ENCODE measurements at regions not wholly inside any gene's neighbourhood (a gene's known extent, or its start where the extent isn't known, plus 50 kb on each side); places are given as distances from the start of the nearest gene placed in this dataset.
"Not testable (repeated sequence)": the region's sequence is repeated elsewhere in the genome, so short reads cannot be mapped to it uniquely, and the experiment has no call there.

GRCh38 chr1:118555638-118556037 lies 370.6 kb upstream of the SPAG17 start:
- intact Hi-C loops (cut with DNase I), result no loop called here
- TF ChIP-seq CTCF (IDR thresholded peaks at IDR 0.05), result no peak

DNA sequence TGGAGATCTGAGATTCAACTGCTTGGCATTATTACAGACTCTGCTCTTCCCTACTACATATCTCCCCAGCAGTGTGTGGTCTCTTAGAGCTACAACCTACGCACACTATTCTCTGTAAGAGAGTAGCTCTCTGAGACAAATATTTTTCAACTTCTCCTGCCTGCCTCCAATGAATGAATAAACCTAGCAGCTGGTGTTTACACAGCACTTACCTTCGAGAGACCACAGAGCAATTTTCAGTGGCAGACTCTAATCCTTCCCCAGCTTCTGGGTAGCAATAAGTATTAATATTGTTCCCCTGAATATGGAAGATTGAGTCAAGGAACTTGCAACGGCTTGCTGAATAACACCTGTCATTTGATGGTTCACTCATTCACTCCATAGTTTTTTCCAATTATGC lies 350.9 kb upstream of the SPAG17 start:
- no peak overlapping the region for H3K27ac ChIP-seq
- DNase-seq, result no peak
- H3K27me3 ChIP-seq, result no peaks in the 10 kb centered on the region
- no peaks in the 10 kb centered on the region for H3K4me1 ChIP-seq
- H3K9me3 ChIP-seq, result no peaks in the 10 kb centered on the region
- H3K36me3 ChIP-seq, result no peaks in the 10 kb centered on the region
- intact Hi-C loops (cut with DNase I), result no loop called here
- H3K9ac ChIP-seq (ENCODE audit: low read depth in 2 of 2, low read length in 2 of 2), result no peak overlapping the region
- TF ChIP-seq CTCF (IDR thresholded peaks at IDR 0.05), result no peak
- H3K4me3 ChIP-seq, result no peak overlapping the region

More at GRCh38 chr1:118555638-118556037, 370.6 kb upstream of the SPAG17 start:
- Histone ChIP-seq H3K4me1 (no peaks in the 10 kb centered on the region), H3K27me3 (no peaks in the 10 kb centered on the region), H3K27ac (no peak overlapping the region), H3K9ac (ENCODE audit: low read depth in 2 of 2, low read length in 2 of 2) (no peak overlapping the region), H3K36me3 (no peaks in the 10 kb centered on the region), H3K9me3 (no peaks in the 10 kb centered on the region), H3K4me3 (no peak overlapping the region)
- no peak for DNase-seq

GRCh38 chr1:118511922-118512321 lies 326.9 kb upstream of the SPAG17 start:
- H3K9me3 ChIP-seq; H3K4me3 ChIP-seq; H3K36me3 ChIP-seq; H3K9ac ChIP-seq (ENCODE audit: low read depth in 2 of 2, low read length in 2 of 2); H3K4me1 ChIP-seq; intact Hi-C loops (cut with DNase I); H3K27ac ChIP-seq; H3K27me3 ChIP-seq; DNase-seq: not testable (repeated sequence)

GRCh38 chr1:118504867-118505266 lies 319.8 kb upstream of the SPAG17 start:
- Histone ChIP-seq H3K9me3 (no peaks in the 10 kb centered on the region), H3K27ac (no peak overlapping the region), H3K9ac (ENCODE audit: low read depth in 2 of 2, low read length in 2 of 2) (no peak overlapping the region), H3K36me3 (no peaks in the 10 kb centered on the region), H3K27me3 (no peaks in the 10 kb centered on the region), H3K4me3 (no peak overlapping the region), H3K4me1 (no peaks in the 10 kb centered on the region)
- no peak for TF ChIP-seq CTCF (IDR thresholded peaks at IDR 0.05)
- no peak for DNase-seq
- intact Hi-C loops (cut with DNase I), result no loop called here

- no peak overlapping the region for H3K9ac ChIP-seq (ENCODE audit: low read depth in 2 of 2, low read length in 2 of 2)
- no peak overlapping the region for H3K4me3 ChIP-seq
- H3K27ac ChIP-seq, result no peak overlapping the region
- H3K36me3 ChIP-seq, result no peaks in the 10 kb centered on the region
- no peaks in the 10 kb centered on the region for H3K9me3 ChIP-seq
- no peaks in the 10 kb centered on the region for H3K27me3 ChIP-seq
- no peak for DNase-seq
- H3K4me1 ChIP-seq, result no peaks in the 10 kb centered on the region
- intact Hi-C loops (cut with DNase I), result no loop called here
- no peak for TF ChIP-seq CTCF (IDR thresholded peaks at IDR 0.05)
Measured at GRCh38 chr1:118504221-118504644, 319.2 kb upstream of the SPAG17 start.

DNA sequence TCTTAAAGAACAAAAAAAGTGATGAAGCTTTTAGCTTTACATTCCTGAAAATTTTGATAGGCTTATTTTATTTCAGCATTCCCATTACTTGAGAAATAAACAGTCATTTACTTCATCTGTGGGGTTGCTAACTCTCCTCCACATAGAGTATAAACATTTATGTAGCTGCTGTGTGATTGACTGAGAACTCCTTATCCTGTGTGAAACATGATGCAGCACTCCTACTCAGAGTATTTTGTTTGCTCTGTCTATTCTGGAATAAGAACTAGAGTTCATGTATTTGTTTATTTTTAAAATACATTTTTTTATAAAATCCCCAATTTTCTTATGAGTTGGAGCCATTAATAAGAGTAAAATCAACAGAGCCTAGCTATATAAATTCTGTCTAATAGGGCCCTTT lies 318.7 kb upstream of the SPAG17 start:
- H3K27ac ChIP-seq, result no peak overlapping the region
- no peak overlapping the region for H3K9ac ChIP-seq (ENCODE audit: low read depth in 2 of 2, low read length in 2 of 2)
- TF ChIP-seq CTCF (IDR thresholded peaks at IDR 0.05), result no peak
- H3K9me3 ChIP-seq, result no peaks in the 10 kb centered on the region
- H3K4me3 ChIP-seq, result no peak overlapping the region
- H3K27me3 ChIP-seq, result no peaks in the 10 kb centered on the region
- DNase-seq, result no peak
- no peaks in the 10 kb centered on the region for H3K36me3 ChIP-seq
- intact Hi-C loops (cut with DNase I), result no loop called here
- H3K4me1 ChIP-seq, result no peaks in the 10 kb centered on the region
